WTC11 (cell line): ENCODE measurements at regions not wholly inside any gene's neighbourhood (a gene's known extent, or its start where the extent isn't known, plus 50 kb on each side); places are given as distances from the start of the nearest gene placed in this dataset.

Source experiments
- ATAC-seq: fragments of 200-7000 bp; cut with Tn5 transposase; 2 replicates; pipeline ENCODE4 v1.10.0; 2021; ENCODE audit warnings: mild to moderate bottlenecking, moderate library complexity
- CTCF ChIA-PET: fragments of 300-600 bp; sonication (Branson Sonifier 250); formaldehyde crosslinking; loops from one replicate; lab custom pipeline; 2021; ENCODE audit warnings: antibody characterized with exemption; lab: Charles Lee
- POLR2A ChIA-PET: fragments of 350-600 bp; sonication (Branson Sonifier 250); formaldehyde crosslinking; loops from one replicate; lab custom pipeline; 2021; ENCODE audit warnings: antibody characterized with exemption; lab: Charles Lee
- DNase-seq: peaks from one replicate; pipeline ENCODE4 v3.0.0; 2021; ENCODE audit warnings: low spot score
- H3K27ac Mint-ChIP-seq: 2 replicates; pipeline ENCODE4 v1.8.0; 2021; ENCODE audit warnings: mixed read lengths
- H3K27me3 Mint-ChIP-seq: 2 replicates; pipeline ENCODE4 v1.8.0; 2021; ENCODE audit warnings: low read depth, mild to moderate bottlenecking, moderate library complexity, mixed read lengths
- H3K36me3 Mint-ChIP-seq: 2 replicates; pipeline ENCODE4 v1.8.0; 2021; ENCODE audit warnings: mixed read lengths
- H3K4me1 Mint-ChIP-seq: 2 replicates; pipeline ENCODE4 v1.8.0; 2022; ENCODE audit warnings: mixed read lengths
- H3K4me3 Mint-ChIP-seq: 2 replicates; pipeline ENCODE4 v1.8.0; 2021; ENCODE audit warnings: mild to moderate bottlenecking, moderate library complexity, mixed read lengths
- H3K9me3 Mint-ChIP-seq: 2 replicates; pipeline ENCODE4 v1.8.0; 2021; ENCODE audit warnings: mixed read lengths
- AFF4 ChIP-seq: sonication (generic); formaldehyde crosslinking; IDR thresholded peaks from 2 replicates; pipeline ENCODE4 v1.8.1; 2023; ENCODE audit warnings: mild to moderate bottlenecking, missing genetic modification reagents, borderline replicate concordance
- CREB1 ChIP-seq: sonication (generic); formaldehyde crosslinking; IDR thresholded peaks from 2 replicates; pipeline ENCODE4 v1.8.0; 2023; ENCODE audit warnings: mild to moderate bottlenecking, missing genetic modification reagents
- CTCF ChIP-seq: fragments of 200-600 bp; IDR thresholded peaks from 2 replicates; pipeline ENCODE4 v1.8.0; 2022; ENCODE audit warnings: antibody characterized with exemption
- FOXJ3 ChIP-seq: sonication (generic); formaldehyde crosslinking; IDR thresholded peaks from 2 replicates; pipeline ENCODE4 v1.9.0; 2021; ENCODE audit warnings: missing genetic modification reagents, mild to moderate bottlenecking, borderline replicate concordance
- FOXK1 ChIP-seq: sonication (generic); formaldehyde crosslinking; IDR thresholded peaks from 2 replicates; pipeline ENCODE4 v1.8.0; 2022; ENCODE audit warnings: mild to moderate bottlenecking, moderate library complexity, missing genetic modification reagents
- FOXP1 ChIP-seq: sonication (generic); formaldehyde crosslinking; IDR thresholded peaks from 2 replicates; pipeline ENCODE4 v1.8.0; 2022; ENCODE audit warnings: missing genetic modification reagents, mild to moderate bottlenecking, moderate library complexity, borderline replicate concordance
- HMGXB4 ChIP-seq: sonication (generic); formaldehyde crosslinking; IDR thresholded peaks from 2 replicates; pipeline ENCODE4 v1.8.1; 2023; ENCODE audit warnings: mild to moderate bottlenecking, moderate library complexity, missing genetic modification reagents
- MLX ChIP-seq: sonication (generic); formaldehyde crosslinking; IDR thresholded peaks from 2 replicates; pipeline ENCODE4 v1.8.1; 2023; ENCODE audit warnings: mild to moderate bottlenecking, missing genetic modification reagents, moderate library complexity
- NR2C2 ChIP-seq: sonication (generic); formaldehyde crosslinking; IDR thresholded peaks from 2 replicates; pipeline ENCODE4 v1.8.0; 2022; ENCODE audit warnings: mild to moderate bottlenecking, missing genetic modification reagents
- RORB ChIP-seq: fragments of 250-450 bp; sonication (Bioruptor Pico); IDR thresholded peaks from 2 replicates; pipeline ENCODE4 v1.9.0; 2021; ENCODE audit warnings: mild to moderate bottlenecking
- ZBTB21 ChIP-seq: sonication (generic); formaldehyde crosslinking; IDR thresholded peaks from 2 replicates; pipeline ENCODE4 v1.8.1; 2023; ENCODE audit warnings: mild to moderate bottlenecking, missing genetic modification reagents, borderline replicate concordance
- ZNF671 ChIP-seq: fragments of 250-450 bp; sonication (Bioruptor Pico); IDR thresholded peaks from 2 replicates; pipeline ENCODE4 v1.8.0; 2021; ENCODE audit warnings: mild to moderate bottlenecking
- TF ChIP-seq, protein P1 (sequence below): fragments of 250-450 bp; sonication (Bioruptor Pico); IDR thresholded peaks from 2 replicates; pipeline ENCODE4 v1.9.0; 2021; ENCODE audit warnings: mild to moderate bottlenecking
- TF ChIP-seq, protein P2 (sequence below): fragments of 250-450 bp; sonication (Bioruptor Pico); conservative IDR thresholded peaks from 2 replicates; pipeline ENCODE4 v1.9.0; 2021; ENCODE audit warnings: mild to moderate bottlenecking

DNA sequence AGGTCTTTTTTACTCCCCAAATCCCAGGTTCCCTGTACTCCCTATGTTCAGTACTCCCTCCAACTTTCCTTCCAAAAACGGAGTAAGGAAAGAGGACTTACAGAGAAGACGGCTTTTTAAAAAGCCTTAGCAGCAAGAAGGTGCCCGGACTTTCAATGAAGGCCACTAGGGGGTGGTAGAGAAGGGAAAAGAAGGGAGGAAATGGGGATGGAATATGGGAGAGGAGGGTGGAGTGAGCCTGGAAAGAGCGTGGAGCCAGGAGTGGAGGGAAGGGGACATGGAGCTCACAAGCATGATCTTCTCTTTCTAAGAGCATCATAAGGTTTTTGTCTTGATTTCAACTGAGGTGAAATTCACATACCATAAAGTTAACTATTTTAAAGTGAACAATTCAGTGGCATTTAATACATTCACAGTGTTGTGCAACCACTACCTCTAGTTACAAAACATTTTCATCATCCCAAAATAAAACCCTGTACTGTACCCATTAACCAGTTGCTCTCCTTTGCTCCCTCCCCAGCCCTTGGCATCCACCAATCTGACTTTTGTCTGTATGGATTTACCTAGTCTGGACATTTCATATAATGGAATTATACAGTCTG, 129.9 kb downstream of the ZNF281 start:
- ChIA-PET CTCF (interaction anchor here (0.5 to 2.1 kb wide), 23 partner anchors 10 to 248 kb away, joined by 3 to 12 read pairs (median 4); no protein-coding TSS in a partner anchor), POLR2A (no interaction called here)
- Mint-ChIP-seq H3K4me1 (peaks cover 8% of the 10 kb centered on the region; the same call in 1 of the 2 replicates), H3K4me3 (no peak overlapping the region)
- TF ChIP-seq CTCF, result peak; percentile 75; the same call in 1 of the 2 replicates
- TF ChIP-seq NR2C2 (CRISPR knock-in tag), result no peak
- TF ChIP-seq, all 79 proteins: peak for 1
- Mint-ChIP-seq H3K36me3 (no peaks in the 10 kb centered on the region), H3K27ac (no peak overlapping the region), H3K9me3 (no peaks in the 10 kb centered on the region), H3K27me3 (no peaks in the 10 kb centered on the region)
- ATAC-seq (peak; percentile 89), DNase-seq (peak; percentile 80)

GRCh38 chr1:200275816-200276453, 133.9 kb downstream of the ZNF281 start:
- DNase-seq, result no peak
- Mint-ChIP-seq H3K36me3 (no peaks in the 10 kb centered on the region), H3K27ac (no peak overlapping the region), H3K4me3 (no peak overlapping the region), H3K4me1 (peaks cover 8% of the 10 kb centered on the region; the same call in 1 of the 2 replicates), H3K27me3 (no peaks in the 10 kb centered on the region), H3K9me3 (no peaks in the 10 kb centered on the region)
- CTCF ChIA-PET, result interaction anchor here (0.6 to 2.4 kb wide), 15 partner anchors 13 to 730 kb away, joined by 3 to 11 read pairs (median 3); no protein-coding TSS in a partner anchor
- POLR2A ChIA-PET, result interaction anchor here (1.0 kb wide), 1 partner anchor 16 kb away, joined by 3 read pairs; no protein-coding TSS in a partner anchor
- ATAC-seq, result no peak
- TF ChIP-seq CTCF, result no peak
- TF ChIP-seq MLX (CRISPR knock-in tag), result no peak
- no peak for TF ChIP-seq FOXP1
- no peak for TF ChIP-seq FOXK1 (CRISPR knock-in tag)
- no peak for TF ChIP-seq ZBTB21 (CRISPR knock-in tag)
- TF ChIP-seq HMGXB4 (CRISPR knock-in tag), result no peak
- TF ChIP-seq FOXJ3 (CRISPR knock-in tag), result no peak
- TF ChIP-seq RORB (CRISPR knock-in tag), result no peak
- TF ChIP-seq ZNF671 (CRISPR knock-in tag), result no peak
- TF ChIP-seq, protein P1, sequence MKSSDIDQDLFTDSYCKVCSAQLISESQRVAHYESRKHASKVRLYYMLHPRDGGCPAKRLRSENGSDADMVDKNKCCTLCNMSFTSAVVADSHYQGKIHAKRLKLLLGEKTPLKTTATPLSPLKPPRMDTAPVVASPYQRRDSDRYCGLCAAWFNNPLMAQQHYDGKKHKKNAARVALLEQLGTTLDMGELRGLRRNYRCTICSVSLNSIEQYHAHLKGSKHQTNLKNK (CRISPR knock-in tag), result no peak
- no peak for TF ChIP-seq AFF4 (CRISPR knock-in tag)
- TF ChIP-seq, protein P2, sequence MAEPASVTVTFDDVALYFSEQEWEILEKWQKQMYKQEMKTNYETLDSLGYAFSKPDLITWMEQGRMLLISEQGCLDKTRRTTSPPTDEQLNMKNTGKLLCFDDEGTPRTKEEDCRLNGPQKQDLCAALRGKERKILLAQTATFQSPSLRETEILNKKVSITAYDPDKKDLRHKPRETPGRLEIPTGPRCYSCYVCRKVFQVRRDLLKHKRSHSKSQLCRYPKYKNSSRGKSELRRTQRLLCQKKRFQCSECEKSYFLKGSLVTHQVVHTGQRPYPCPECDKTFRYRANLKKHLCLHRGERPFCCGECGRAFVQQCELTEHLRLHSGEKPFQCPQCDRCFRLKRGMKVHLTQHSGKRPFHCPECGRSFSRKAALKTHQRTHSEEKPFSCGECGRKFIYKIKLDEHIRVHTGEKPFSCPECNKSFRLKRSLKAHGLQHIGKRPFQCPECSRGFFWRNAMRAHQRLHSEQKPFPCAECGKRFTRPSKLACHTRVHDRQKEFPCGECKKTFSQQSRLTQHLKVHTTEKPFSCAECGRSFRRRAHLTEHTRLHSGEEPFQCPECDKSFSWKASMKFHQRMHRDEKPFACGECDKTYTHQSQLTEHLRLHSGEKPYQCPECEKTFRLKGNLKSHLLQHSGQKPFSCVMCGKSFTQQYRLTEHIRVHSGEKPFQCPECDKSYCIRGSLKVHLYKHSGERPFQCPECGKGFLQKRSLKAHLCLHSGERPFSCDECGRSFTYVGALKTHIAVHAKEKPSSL (CRISPR knock-in tag), result no peak
- no peak for TF ChIP-seq CREB1
